Erythroblast (primary cell): ENCODE measurements at regions not wholly inside any gene's neighbourhood (a gene's known extent, or its start where the extent isn't known, plus 50 kb on each side); places are given as distances from the start of the nearest gene placed in this dataset.

Experiments
- GATA1 ChIP-seq: IDR thresholded peaks from 2 replicates; pipeline ENCODE4 v1.6.1; 2011; ENCODE audit warnings: low read depth, mild to moderate bottlenecking, control low read depth, low read length, moderate library complexity
- POLR2A ChIP-seq: IDR thresholded peaks from 2 replicates; pipeline ENCODE4 v1.6.1; 2011; ENCODE audit warnings: mild to moderate bottlenecking, low read length

- no peak for TF ChIP-seq POLR2A
- no peak for TF ChIP-seq GATA1
These were observed 260.3 kb upstream of the FERD3L start for GRCh38 chr7:19405541-19405940.
